ENCODE measurements at regions not wholly inside any gene's neighbourhood (a gene's known extent, or its start where the extent isn't known, plus 50 kb on each side); places are given as distances from the start of the nearest gene placed in this dataset.

- Histone ChIP-seq H3K27me3 (ENCODE audit: control insufficient read depth, insufficient read depth, low read length) (no peaks in the 10 kb centered on the region), H3K4me3 (ENCODE audit: low read length) (no peak overlapping the region), H3K36me3 (ENCODE audit: control insufficient read depth, insufficient read depth, low read length) (no peaks in the 10 kb centered on the region), H3K4me1 (ENCODE audit: control insufficient read depth, insufficient read depth, low read length) (no peaks in the 10 kb centered on the region), H3K27ac (ENCODE audit: low read length) (no peak overlapping the region), H3K9me3 (ENCODE audit: control insufficient read depth, insufficient read depth, low read length) (no peaks in the 10 kb centered on the region)
- H3K27ac Mint-ChIP-seq: no peak overlapping the region
- no peaks in the 10 kb centered on the region for H3K4me1 Mint-ChIP-seq
- no peaks in the 10 kb centered on the region for H3K27me3 Mint-ChIP-seq (ENCODE audit: low read depth in 2 of 2)
- no peaks in the 10 kb centered on the region for H3K36me3 Mint-ChIP-seq
- intact Hi-C loops (cut with micrococcal nuclease): no loop called here
- DNase-seq: no peak
- WGBS (ENCODE audit: insufficient coverage): 84% methylated on average over 3 of the region's 3 CpGs
- H3K4me3 Mint-ChIP-seq: no peak overlapping the region
- TF ChIP-seq CTCF (IDR thresholded peaks at IDR 0.05): no peak
- ATAC-seq: no peak
- peaks cover 2 to 4% of the 10 kb centered on the region in 2 donors for H3K9me3 Mint-ChIP-seq
Observed at GRCh38 chr2:21263622-21264021, 139.9 kb downstream of the TDRD15 start.

- ATAC-seq (no peak), DNase-seq (no peak)
- H3K4me1 Mint-ChIP-seq: no peaks in the 10 kb centered on the region
- H3K4me3 Mint-ChIP-seq: no peak overlapping the region
- H3K4me1 ChIP-seq (ENCODE audit: control insufficient read depth, insufficient read depth, low read length): no peaks in the 10 kb centered on the region
- H3K27ac ChIP-seq (ENCODE audit: low read length): no peak overlapping the region
- H3K27ac Mint-ChIP-seq: no peak overlapping the region
- no peaks in the 10 kb centered on the region for H3K27me3 ChIP-seq (ENCODE audit: control insufficient read depth, insufficient read depth, low read length)
- whole genome bisulfite sequencing (ENCODE audit: insufficient coverage): 90% methylated on average over 3 of the region's 3 CpGs
- no peaks in the 10 kb centered on the region for H3K36me3 ChIP-seq (ENCODE audit: control insufficient read depth, insufficient read depth, low read length)
- no peaks in the 10 kb centered on the region for H3K9me3 ChIP-seq (ENCODE audit: control insufficient read depth, insufficient read depth, low read length)
- peaks cover 2 to 4% of the 10 kb centered on the region in 2 donors for H3K9me3 Mint-ChIP-seq
- H3K4me3 ChIP-seq (ENCODE audit: low read length): no peak overlapping the region
- H3K27me3 Mint-ChIP-seq (ENCODE audit: low read depth in 2 of 2): no peaks in the 10 kb centered on the region
- intact Hi-C loops (cut with micrococcal nuclease): no loop called here
- TF ChIP-seq CTCF (IDR thresholded peaks at IDR 0.05): no peak
- H3K36me3 Mint-ChIP-seq: no peaks in the 10 kb centered on the region
Observed at GRCh38 chr2:21265752-21266151, 142.0 kb downstream of the TDRD15 start.

- no peak overlapping the region for H3K27ac ChIP-seq (ENCODE audit: low read length)
- H3K27ac Mint-ChIP-seq: no peak overlapping the region
- no peaks in the 10 kb centered on the region for H3K36me3 Mint-ChIP-seq
- no peak overlapping the region for H3K4me3 ChIP-seq (ENCODE audit: low read length)
- ATAC-seq: no peak
- no peaks in the 10 kb centered on the region for H3K4me1 Mint-ChIP-seq
- DNase-seq: no peak
- intact Hi-C loops (cut with micrococcal nuclease): no loop called here
- no peak for TF ChIP-seq CTCF (IDR thresholded peaks at IDR 0.05)
- H3K36me3 ChIP-seq (ENCODE audit: control insufficient read depth, insufficient read depth, low read length): no peaks in the 10 kb centered on the region
- no peak overlapping the region for H3K4me3 Mint-ChIP-seq
- WGBS (ENCODE audit: insufficient coverage): 79% methylated on average over 4 of the region's 5 CpGs
- no peaks in the 10 kb centered on the region for H3K27me3 ChIP-seq (ENCODE audit: control insufficient read depth, insufficient read depth, low read length)
- H3K9me3 ChIP-seq (ENCODE audit: control insufficient read depth, insufficient read depth, low read length): no peaks in the 10 kb centered on the region
- peaks cover 1 to 2% of the 10 kb centered on the region in 2 donors for H3K9me3 Mint-ChIP-seq
- no peaks in the 10 kb centered on the region for H3K4me1 ChIP-seq (ENCODE audit: control insufficient read depth, insufficient read depth, low read length)
- no peaks in the 10 kb centered on the region for H3K27me3 Mint-ChIP-seq (ENCODE audit: low read depth in 2 of 2)
Observed at GRCh38 chr2:21267232-21267835, 143.6 kb downstream of the TDRD15 start.

GRCh38 chr2:21268197-21268877 lies 144.6 kb downstream of the TDRD15 start:
- Mint-ChIP-seq H3K4me3 (no peak overlapping the region), H3K27me3 (ENCODE audit: low read depth in 2 of 2) (no peaks in the 10 kb centered on the region), H3K27ac (no peak overlapping the region), H3K4me1 (no peaks in the 10 kb centered on the region), H3K36me3 (no peaks in the 10 kb centered on the region), H3K9me3 (peaks cover 0 to 2% of the 10 kb centered on the region in 2 donors)
- WGBS (ENCODE audit: insufficient coverage): 86% methylated on average over 13 of the region's 13 CpGs
- Histone ChIP-seq H3K9me3 (ENCODE audit: control insufficient read depth, insufficient read depth, low read length) (no peaks in the 10 kb centered on the region), H3K27ac (ENCODE audit: low read length) (no peak overlapping the region), H3K4me1 (ENCODE audit: control insufficient read depth, insufficient read depth, low read length) (no peaks in the 10 kb centered on the region), H3K27me3 (ENCODE audit: control insufficient read depth, insufficient read depth, low read length) (no peaks in the 10 kb centered on the region), H3K36me3 (ENCODE audit: control insufficient read depth, insufficient read depth, low read length) (no peaks in the 10 kb centered on the region), H3K4me3 (ENCODE audit: low read length) (no peak overlapping the region)
- DNase-seq: no peak
- no peak for TF ChIP-seq CTCF (IDR thresholded peaks at IDR 0.05)
- no peak for ATAC-seq
- intact Hi-C loops (cut with micrococcal nuclease): no loop called here
